Heart left ventricle (tissue), 16 donors: ENCODE measurements at regions not wholly inside any gene's neighbourhood (a gene's known extent, or its start where the extent isn't known, plus 50 kb on each side); places are given as distances from the start of the nearest gene placed in this dataset.

ENCODE experiments used
- ATAC-seq, 4 donors: fragments of 200-7000 bp; cut with Tn5 transposase; one replicate each; pipeline ENCODE4 v1.9.1; 2020 to 2022; ENCODE audit warnings: moderate library complexity in 4 of 4, mild to moderate bottlenecking in 3 of 4, moderate number of reproducible peaks in 1 of 4
- DNase-seq, 5 donors: peaks; one replicate each; pipeline ENCODE4 v3.0.0-alpha.2; 2020
- H3K27ac ChIP-seq, 12 donors: fragments of 200-600 bp; sonication (generic) in 4 of 12; one replicate each; pipeline versions ENCODE4 v1.5.0 to v1.8.0; 2016 to 2022; ENCODE audit warnings: mild to moderate bottlenecking in 2 of 12
- H3K27me3 ChIP-seq, 9 donors: fragments of 200-600 bp; sonication (generic) in 2 of 9; one replicate each; pipeline versions ENCODE4 v1.5.1 to v1.8.0; 2016 to 2022; ENCODE audit warnings: mild to moderate bottlenecking in 3 of 9
- H3K36me3 ChIP-seq, 9 donors: fragments of 200-600 bp; sonication (generic) in 2 of 9; one replicate each; pipeline versions ENCODE4 v1.5.0 to v1.8.0; 2018 to 2022; ENCODE audit warnings: mild to moderate bottlenecking in 2 of 9
- H3K4me1 ChIP-seq, 12 donors: fragments of 200-600 bp; sonication (generic) in 4 of 12; one replicate each; pipeline versions ENCODE4 v1.5.0 to v1.8.0; 2016 to 2022; ENCODE audit warnings: mild to moderate bottlenecking in 3 of 12
- H3K4me3 ChIP-seq, 12 donors: fragments of 200-600 bp; sonication (generic) in 4 of 12; one replicate each; pipeline versions ENCODE4 v1.5.0 to v1.8.0; 2017 to 2022; ENCODE audit warnings: mild to moderate bottlenecking in 9 of 12, moderate library complexity in 4 of 12
- H3K9me3 ChIP-seq, 12 donors: fragments of 200-600 bp; sonication (generic) in 4 of 12; one replicate each; pipeline versions ENCODE4 v1.5.0 to v1.8.0; 2016 to 2022; ENCODE audit warnings: mild to moderate bottlenecking in 1 of 12
- CTCF ChIP-seq, 12 donors: fragments of 200-600 bp; sonication (generic) in 4 of 12; IDR thresholded peaks; one replicate each; pipeline versions ENCODE4 v1.5.0 to v1.8.0; 2018 to 2022; ENCODE audit warnings: antibody characterized with exemption in 12 of 12, mild to moderate bottlenecking in 5 of 12
- POLR2A ChIP-seq, 2 donors: fragments of 450-650 bp; IDR thresholded peaks; one replicate each; pipeline ENCODE4 v1.6.1; 2017; ENCODE audit warnings: antibody characterized with exemption in 2 of 2, mild to moderate bottlenecking in 2 of 2, moderate library complexity in 2 of 2
- WGBS, 4 donors: extraction: QIAGEN DNeasy Blood & Tissue Kit in 2 of 4; methylation state at CpG; one replicate each; pipeline versions ENCODE4 v1.1.5 to v1.1.7; 2013 to 2018; 5-methylcytosine and 5-hydroxymethylcytosine counted together
- intact Hi-C, 10 donors: fragments of 100-400 bp; cut with DNase I; formaldehyde crosslinking; loops; one replicate each; pipeline versions ENCODE4 v1.11.1 to v1.14.2; 2022
- donor health status: ischemic (EF 13 %, LVEDD 7.1; RV severe dilation, severe dysfunction).
- donor health status: healthy with polysubstance abuse.
- donor health status: DM: no; HTN: yes; CAD: no.
- donor health status: DM: no; HTN: no; CAD: no.
- donor health status: ischemic (EF 25% LVEDD 6.9; RV normal size, moderate dysfunction).
- donor health status: ischemic (EF 25% LVEDD 5.7; RV mildly dilated, moderate dysfunction).
- donor health status: healthy.
- donor health status: DM: yes; HTN: yes; CAD: no.
- donor health status: ischemic (EF 35%, LVEDD 5.7; RV mildly dilated, moderate dysfunction).
- donor health status: nonischemic (EF 11% LVEDD 7.7; RV severe dilation, severe dysfunction).
- donor health status: DM: yes; HTN: yes; CAD: no.
- donor health status: PGD.
- donor health status: ischemic (EF 29% LVEDD 5.4; RV normal size, mild dysfunction).
- donor health status: nonischemic (EF 23%, LVEDD 6.1; RV moderate dilation, normal function).

GRCh38 chr1:94698759-94699502 is 121.2 kb upstream of the SLC44A3 start:
- no peaks in the 10 kb centered on the region for H3K36me3 ChIP-seq
- TF ChIP-seq CTCF (IDR thresholded peaks at IDR 0.05), result no peak
- TF ChIP-seq POLR2A (IDR thresholded peaks at IDR 0.05), result no peak
- no peaks in the 10 kb centered on the region for H3K27me3 ChIP-seq
- intact Hi-C loops, result no loop called here
- no peak overlapping the region for H3K27ac ChIP-seq
- DNase-seq (no peak), ATAC-seq (no peak)
- no peak overlapping the region for H3K4me3 ChIP-seq
- H3K9me3 ChIP-seq, result no peaks in the 10 kb centered on the region
- WGBS, 4 donors, result 60 to 99% (median 77%) methylated on average over 3 of the region's 3 CpGs
- peaks cover 0 to 12% (median 0%) of the 10 kb centered on the region in 12 donors for H3K4me1 ChIP-seq

GRCh38 chr1:94698356-94698755 is 121.8 kb upstream of the SLC44A3 start:
- Histone ChIP-seq H3K9me3 (no peaks in the 10 kb centered on the region), H3K27me3 (no peaks in the 10 kb centered on the region), H3K27ac (no peak overlapping the region), H3K4me3 (no peak overlapping the region), H3K4me1 (peaks cover 0 to 12% (median 0%) of the 10 kb centered on the region in 12 donors), H3K36me3 (no peaks in the 10 kb centered on the region)
- DNase-seq (no peak), ATAC-seq (no peak)
- intact Hi-C loops, result no loop called here
- TF ChIP-seq POLR2A (IDR thresholded peaks at IDR 0.05), result no peak
- TF ChIP-seq CTCF (IDR thresholded peaks at IDR 0.05), result no peak
- 85 to 89% (median 89%) methylated on average over 2 of the region's 2 CpGs for WGBS, 4 donors

- no peaks in the 10 kb centered on the region for H3K27me3 ChIP-seq
- TF ChIP-seq CTCF (IDR thresholded peaks at IDR 0.05) (no peak), POLR2A (IDR thresholded peaks at IDR 0.05) (no peak)
- 88 to 91% (median 89%) methylated on average over 5 of the region's 5 CpGs for WGBS, 4 donors
Observed at GRCh38 chr1:94697839-94698238, 122.3 kb upstream of the SLC44A3 start.

GRCh38 chr1:94694226-94694915 is 125.8 kb upstream of the SLC44A3 start:
- no peak for ATAC-seq
- WGBS, 4 donors, result 79 to 89% (median 84%) methylated on average over 4 of the region's 4 CpGs

More at GRCh38 chr1:94697839-94698238, 122.3 kb upstream of the SLC44A3 start:
- Histone ChIP-seq H3K27ac (no peak overlapping the region), H3K9me3 (no peaks in the 10 kb centered on the region), H3K36me3 (no peaks in the 10 kb centered on the region), H3K4me1 (peaks cover 0 to 12% (median 0%) of the 10 kb centered on the region in 12 donors), H3K4me3 (no peak overlapping the region)
- intact Hi-C loops, result no loop called here
- ATAC-seq (no peak), DNase-seq (no peak)

More at GRCh38 chr1:94694226-94694915, 125.8 kb upstream of the SLC44A3 start:
- Histone ChIP-seq H3K4me3 (no peak overlapping the region), H3K27me3 (no peaks in the 10 kb centered on the region), H3K27ac (no peak overlapping the region), H3K36me3 (no peaks in the 10 kb centered on the region), H3K9me3 (peaks cover 0 to 4% (median 0%) of the 10 kb centered on the region in 12 donors), H3K4me1 (peaks cover 0 to 4% (median 0%) of the 10 kb centered on the region in 12 donors)
- DNase-seq, result no peak
- TF ChIP-seq POLR2A (IDR thresholded peaks at IDR 0.05), result no peak
- TF ChIP-seq CTCF (IDR thresholded peaks at IDR 0.05), result no peak
- intact Hi-C loops, result no loop called here
